OCI-M1 (cell line): ENCODE measurements at regions not wholly inside any gene's neighbourhood (a gene's known extent, or its start where the extent isn't known, plus 50 kb on each side); places are given as distances from the start of the nearest gene placed in this dataset.
"Not testable (repeated sequence)": the region's sequence is repeated elsewhere in the genome, so short reads cannot be mapped to it uniquely, and the experiment has no call there.

Experiments used
- DNase-seq: peaks from one replicate; lab custom pipeline; 2025; lab: John Stamatoyannopoulos, UW

DNA sequence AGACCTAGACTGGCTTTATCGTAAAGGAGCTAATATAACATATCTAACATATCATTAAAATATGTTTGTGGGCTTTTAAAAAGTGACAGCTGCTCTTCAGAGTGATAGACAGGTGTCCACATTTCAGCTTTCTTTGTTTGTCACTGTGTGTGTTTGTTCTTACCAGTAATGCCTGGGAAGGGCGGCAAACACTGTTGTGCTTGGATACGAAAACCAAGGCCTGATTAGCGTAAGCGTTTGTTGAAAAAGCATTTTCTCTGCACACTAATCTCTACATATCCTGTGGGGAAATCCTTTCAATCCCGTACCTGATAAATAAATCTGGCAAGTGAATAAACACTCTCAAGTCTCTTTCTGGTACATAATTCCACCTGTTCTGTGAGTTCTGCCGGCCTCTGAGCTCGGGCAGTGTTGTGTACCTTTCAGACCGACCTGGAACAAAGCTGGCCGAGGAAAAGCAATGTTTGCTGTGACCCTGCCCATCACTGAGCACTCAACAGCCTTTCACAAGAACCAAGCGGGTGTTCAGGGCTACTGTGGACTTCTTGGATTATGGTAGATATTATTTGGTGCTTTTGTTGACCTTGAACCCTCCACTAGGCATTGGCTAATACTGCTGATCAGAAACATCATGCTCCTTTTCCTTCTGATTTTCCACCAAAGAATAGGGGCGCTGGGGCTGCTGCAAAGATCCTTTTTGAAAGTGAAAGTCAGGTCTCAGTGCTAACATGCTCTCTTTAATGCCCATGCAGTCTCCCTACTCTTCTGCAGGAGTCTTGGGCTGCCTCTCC lies 100.4 kb downstream of the CD83 start:
- peak; percentile 16 for DNase-seq

DNA sequence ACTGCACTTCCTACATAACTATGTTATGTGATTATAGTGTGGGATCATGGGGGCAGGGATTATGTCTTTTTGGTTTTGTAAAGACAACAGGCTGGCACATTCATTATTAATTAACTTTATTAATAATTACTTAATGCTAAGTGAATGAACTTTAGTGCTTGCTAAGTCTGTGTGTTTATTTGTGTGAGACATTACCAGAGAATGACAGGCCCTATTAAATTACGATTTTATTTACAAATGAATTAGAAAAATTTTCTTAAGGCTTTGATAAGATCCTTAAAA lies 100.9 kb downstream of the CD83 start:
- no peak for DNase-seq

DNA sequence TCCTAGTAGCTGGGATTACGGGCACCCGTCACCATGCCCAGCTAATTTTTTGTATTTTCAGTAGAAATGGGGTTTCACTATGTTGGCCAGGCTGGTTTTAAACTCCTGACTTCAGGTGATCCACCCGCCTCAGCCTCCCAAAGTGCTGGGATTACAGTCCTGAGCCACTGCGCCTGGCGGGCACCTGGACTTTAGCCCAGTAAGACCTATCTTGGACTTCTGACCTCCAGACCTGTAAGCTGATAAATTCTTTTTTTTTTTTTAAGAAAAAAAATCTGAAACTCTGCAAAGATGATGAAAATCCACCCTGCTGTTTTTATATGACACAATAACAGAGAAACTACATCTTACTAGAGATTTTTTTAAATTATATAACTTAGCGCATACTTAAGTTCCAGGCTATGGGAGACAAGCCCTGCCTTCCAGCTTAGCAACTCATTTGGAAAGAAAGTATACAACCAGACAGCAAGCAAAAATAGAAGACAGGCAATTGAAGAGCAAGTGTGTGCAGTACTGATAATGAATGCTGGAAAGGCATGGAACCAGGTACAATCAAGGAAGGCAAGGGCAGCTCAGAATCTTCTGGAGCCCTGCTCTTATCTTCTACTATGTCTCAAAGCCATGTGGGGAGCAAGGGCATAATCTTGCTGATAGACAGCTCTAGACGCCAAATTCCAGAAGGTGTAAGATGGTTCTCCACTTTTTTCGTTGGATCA lies 104.2 kb downstream of the CD83 start:
- no peak for DNase-seq

DNA sequence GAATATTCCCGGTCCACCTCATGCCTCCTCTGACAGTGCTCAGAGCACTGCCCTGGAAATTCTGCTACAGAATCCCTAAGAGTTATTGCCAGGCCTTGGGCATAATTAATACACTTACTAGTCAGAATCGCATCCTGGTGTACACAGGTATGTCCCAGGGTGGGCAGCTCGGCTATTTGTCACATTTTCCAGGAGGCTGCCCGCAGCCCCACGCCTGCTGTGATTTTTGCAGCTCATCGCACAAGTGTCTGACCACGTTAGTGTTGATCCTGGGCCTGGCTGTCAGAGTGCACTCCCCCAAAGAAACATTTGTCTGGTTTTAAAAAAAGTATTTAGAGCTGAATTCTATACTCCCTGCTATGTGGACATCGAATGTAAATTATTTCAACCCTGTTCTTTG lies 105.4 kb downstream of the CD83 start:
- DNase-seq: no peak

DNA sequence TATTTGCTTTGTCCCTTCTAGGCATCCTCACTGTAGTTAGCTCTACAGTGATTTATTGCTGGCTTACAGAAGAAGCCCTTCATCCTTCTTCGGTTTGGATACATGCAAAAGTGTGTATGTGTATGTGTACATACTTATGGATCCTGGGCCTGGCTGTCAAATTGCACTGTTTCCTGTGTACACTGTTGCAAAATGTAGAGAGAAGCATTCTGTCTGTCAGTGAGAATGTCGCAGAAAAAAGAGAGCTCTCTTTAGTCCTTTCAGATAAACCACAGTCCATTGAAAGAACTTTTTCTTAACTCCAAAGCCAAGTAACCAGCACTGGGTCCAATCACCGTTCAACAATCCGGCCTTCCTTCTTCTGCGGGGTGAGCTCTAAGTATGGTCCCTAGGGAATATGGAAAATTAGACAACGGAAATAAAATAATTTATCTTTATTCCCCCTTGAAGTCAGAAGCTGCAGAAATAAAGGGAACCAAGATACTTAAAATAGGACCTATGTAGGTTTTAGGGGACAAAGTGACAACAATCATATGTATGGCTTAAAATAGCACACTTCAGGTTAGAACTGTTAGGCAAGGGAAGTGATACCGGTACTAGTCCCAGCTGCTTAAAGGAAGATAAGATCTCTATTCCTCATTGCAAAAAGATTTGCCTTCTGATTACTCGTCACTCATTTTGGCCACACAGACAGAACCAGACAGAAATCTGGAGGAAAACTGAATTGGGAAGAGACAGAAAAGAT lies 107.0 kb downstream of the CD83 start:
- no peak for DNase-seq

DNA sequence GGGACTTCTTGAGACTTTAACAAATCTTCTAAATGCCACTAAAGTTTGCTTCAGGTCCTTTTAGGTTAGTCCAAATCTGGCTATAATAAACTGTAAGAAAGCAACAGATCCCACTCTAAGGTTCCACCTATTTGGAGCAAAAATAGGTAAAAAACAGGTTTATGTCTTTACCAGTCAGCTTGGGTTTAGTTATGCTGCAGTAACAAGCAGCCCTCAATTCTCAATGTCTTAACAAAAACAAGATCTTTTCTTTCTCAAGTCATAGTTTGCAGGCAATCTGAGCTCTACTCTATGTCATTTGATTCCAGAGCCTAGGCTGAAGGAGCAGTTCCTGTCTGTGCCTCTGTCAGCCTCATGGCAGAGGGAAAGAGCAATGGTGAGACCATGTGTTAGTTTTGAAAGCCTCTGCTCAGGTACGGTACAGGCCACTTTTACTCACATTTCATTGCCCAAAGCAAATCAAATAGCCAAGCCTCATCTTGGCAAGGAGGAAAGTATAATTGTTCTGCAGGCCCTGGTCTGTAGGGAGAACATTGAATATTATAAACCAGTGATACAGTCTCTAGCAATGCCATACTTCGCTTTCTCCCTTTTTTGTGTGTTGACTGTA lies 108.6 kb downstream of the CD83 start:
- DNase-seq: no peak

DNA sequence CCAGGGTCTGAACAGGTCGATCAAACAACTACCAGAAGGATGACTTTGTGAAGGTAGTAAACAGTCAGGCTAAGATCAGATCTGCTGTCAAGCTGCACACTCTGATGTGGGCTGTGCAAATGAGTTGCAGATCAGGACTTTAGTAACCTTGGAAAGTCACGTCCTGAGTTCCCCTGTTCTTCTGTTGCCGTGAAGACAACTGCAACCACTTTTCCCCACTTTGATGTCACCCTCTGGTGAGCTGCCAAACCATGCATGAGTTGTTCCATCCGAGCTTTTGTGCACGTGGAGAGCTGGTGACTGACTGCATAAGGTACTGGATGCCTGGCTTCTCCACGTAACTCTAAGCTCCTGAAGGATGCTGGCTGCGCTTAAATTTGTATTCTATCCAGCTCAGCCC lies 111.0 kb downstream of the CD83 start:
- DNase-seq: no peak

DNA sequence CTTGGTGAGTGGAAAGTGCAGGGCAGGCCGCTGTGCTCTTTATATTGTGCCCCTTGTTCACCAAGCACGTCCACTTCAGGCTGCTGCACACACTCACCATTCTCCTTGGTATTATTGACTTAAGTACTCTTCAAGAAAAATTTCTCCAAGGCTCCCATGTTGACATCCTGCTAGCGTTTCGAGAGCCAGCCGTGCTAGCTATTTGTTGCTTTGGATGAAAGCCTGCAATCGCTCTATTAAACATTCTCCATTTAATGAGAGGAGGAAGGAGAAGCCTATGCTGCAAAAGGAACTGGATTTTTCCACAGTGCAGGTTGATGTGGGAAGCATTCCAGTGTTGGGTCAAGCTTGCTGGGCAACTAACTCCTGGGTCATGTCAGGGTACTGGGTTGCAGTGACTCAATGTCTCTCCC lies 113.5 kb downstream of the CD83 start:
- no peak for DNase-seq

DNA sequence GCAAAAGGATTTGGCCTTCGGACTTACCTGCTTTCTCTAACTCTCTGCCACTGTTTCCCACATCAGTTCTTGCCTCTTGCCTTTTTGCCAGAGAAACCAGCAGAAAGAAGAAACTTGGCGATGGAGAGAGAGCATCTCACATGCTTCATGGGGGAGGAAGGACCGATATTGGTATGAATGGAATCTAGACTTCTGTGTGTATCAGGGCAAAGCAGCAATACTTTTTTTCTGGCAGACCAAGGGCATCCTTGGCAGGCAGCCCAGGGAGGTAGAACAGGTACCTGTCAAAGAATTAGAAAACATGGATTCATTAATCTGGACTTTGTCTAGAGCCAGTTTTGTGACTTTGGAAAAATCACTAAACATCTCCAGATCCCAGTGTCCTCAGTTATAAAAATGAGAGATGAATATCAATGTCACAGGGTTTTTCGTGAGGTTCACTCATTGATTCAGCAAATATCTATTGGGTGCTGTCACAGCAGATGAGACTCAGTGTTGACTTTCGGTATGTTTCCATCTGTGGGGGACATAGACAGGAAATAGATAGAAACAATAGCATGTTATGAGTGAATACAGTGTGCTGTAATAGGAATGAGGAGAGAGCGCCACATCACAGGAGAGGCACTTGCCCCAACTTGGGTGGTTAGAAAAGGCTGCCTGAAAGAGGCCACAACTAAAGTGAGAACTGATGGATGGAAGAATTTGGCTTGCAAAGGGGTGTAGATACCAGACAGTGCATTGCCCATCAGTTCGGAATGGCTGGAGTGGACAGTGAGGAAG lies 114.1 kb downstream of the CD83 start:
- DNase-seq: no peak

DNA sequence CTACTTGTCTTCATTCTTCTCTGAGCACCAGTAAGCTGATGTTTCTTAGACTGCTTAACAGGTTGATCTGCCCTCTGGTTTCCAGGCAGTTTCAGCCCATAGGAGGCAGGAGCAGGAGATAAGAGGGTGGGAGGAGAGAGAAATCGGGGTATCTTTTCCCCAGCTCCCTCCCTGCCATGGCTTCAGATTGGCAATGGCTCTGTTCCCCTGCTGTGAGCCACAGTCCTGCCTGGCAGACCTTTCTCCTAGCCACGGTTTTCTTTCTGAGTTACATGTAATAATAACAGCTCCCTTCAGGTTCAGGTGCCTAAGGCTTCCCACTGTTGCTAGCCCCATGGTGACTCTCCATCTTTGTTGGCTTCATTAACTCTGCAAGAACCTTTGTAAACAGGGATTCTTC lies 115.3 kb downstream of the CD83 start:
- no peak for DNase-seq

DNA sequence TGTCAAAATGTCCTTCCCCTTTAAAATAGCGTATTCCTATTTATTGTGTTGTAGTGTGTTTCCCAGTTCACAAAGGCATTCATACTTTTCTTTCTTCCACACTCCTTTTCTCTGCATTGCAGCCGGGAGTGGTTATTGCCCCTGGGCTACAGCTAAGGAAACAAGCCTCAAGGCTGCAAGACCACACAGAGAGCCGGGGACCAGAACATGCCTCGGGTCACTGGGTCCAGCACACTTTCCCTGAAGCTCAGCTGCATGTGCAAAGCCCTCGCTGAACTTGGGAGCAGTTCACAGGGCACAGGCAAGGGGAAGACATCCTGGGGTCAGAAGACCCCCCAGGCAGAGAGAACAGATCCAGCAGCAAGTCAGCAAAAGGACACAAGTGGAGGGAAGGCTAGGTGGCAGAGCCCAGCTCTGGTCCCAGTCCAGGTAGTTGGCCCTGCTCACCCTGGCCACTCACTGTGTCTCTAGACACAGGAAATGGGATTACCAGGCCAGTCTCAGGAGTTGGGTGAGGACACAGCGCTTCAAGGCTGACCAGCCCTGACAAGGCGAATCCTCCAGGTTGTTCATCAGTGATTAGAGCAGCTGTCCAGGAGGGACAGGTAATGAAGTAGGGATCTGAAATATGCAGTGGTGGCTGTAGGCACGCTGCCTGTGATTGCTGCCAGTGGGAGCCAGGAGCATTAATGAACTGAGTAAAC lies 118.2 kb downstream of the CD83 start:
- no peak for DNase-seq

DNA sequence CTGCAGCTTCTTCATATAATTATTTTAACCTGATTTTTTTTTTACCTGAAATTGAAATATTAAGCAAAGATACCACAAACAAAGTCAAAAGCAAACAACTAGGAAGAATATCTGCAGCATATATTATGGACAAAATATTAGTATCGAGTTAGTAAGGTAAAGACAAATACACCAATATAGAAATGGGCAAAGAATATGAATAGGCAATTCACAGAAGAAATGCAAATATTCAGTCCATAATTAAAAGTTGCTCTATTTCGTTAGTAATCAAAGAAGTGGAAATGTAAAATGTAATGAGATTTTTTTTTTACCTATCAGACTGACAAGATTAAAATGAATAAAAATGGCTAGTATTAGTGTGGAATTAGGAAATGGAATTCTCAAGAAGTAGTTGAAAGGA lies 121.5 kb downstream of the CD83 start:
- DNase-seq: no peak

DNA sequence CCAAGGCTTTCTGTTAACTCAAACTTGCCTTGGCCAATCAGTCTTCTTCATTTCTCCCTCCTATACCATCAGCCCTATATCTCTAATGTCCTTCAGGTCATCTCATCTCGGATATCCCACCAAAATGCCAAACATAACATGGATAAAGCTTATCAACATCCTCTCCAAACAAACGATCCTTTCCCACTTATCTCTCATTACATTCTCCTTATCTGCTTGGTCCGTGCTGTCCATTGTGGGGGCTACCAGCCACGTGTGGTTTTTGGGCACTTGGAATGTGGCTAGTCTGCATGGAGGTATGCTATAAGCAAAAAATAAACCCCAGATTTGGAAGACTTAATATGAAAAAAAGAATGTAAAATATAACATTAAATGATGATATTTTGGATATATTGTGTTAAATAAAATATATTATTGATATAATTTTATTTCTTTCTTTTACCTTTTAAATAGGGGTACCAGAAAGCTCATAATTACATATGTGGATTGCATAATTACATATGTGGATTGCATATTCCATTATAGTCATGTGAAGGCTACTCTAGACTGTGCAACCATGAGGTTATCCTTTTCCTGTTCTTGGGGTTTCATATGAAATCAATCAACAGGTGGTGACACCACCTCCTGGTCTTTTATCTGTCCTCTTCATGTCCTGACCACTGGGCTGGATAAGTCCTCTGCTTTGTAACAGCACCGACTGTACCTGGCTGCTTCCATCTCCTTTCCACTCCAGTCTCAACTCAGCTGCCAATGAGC lies 123.0 kb downstream of the CD83 start:
- DNase-seq: peak; percentile 42

DNA sequence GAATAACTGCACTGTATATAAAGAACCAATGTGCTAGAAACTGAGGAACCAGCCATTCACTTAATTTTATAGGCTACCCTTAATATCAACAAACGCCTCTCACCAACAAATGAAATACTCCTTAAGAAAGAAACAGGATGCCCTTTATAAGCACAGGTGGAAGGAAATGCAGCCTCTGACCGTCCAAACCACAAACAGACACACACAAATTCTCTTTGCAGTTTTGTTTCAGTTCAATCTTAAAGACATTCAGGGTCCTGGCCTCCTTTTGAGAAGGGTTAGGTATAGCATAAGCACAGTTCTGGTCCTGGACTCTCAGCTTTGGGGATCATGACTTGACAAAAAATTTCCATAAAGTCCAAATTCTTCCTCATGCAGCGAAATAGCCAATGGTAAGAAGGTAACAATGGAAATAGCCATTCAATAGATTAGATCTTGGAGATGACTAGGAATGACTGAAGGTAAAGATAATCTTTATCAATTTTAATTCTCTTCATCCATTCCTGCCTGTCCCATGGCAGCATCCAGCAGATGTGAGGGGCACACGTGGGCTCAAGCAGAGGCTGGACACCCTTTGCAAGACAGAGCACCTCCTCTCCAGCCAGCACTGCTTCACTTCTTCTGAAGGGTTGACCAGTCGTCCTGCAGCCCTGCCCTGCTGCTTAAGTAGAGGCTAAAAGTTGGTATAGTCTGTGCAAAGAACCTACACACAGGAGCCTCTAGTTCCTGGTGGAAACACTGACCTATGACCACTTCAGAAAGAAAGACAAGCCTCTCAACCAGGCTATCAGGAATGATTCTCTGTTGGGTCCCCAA lies 123.9 kb downstream of the CD83 start:
- DNase-seq: no peak

DNA sequence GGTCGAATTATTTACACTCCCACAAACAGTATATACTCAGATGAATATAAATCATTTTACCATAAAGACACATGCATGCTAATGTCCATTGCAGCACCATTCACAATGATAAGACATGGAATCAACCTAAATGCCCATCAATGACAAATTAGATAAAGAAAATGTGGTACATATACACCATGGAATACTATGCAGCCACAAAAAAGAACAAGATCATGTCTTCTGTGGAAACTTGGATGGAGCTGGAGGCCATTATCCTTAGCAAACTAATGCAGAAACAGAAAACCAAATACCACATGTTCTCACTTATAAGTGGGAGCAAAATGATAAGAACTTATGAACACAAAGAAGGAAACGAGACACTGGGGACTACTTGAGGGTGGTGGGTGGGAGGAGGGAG lies 125.3 kb downstream of the CD83 start:
- not testable (repeated sequence) for DNase-seq

DNA sequence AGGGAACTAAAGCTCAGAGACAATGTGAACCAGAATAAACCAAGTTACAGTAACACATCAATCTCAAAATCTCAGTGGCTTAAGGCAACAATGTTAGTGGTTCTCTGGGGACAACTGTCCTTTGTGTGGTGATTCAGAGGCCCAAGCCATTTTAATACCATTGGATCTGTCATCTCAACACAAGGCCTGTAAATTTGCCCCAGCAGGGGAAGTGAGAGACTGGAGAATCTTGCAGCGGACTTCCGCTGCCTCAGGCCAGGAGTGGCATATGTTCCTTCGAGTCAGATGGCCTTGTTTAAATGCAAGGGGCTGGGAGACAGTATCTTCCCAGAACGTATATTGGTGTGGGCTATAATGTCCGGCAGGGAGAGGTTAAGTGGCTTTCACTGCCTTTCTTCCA lies 126.0 kb downstream of the CD83 start:
- no peak for DNase-seq

DNA sequence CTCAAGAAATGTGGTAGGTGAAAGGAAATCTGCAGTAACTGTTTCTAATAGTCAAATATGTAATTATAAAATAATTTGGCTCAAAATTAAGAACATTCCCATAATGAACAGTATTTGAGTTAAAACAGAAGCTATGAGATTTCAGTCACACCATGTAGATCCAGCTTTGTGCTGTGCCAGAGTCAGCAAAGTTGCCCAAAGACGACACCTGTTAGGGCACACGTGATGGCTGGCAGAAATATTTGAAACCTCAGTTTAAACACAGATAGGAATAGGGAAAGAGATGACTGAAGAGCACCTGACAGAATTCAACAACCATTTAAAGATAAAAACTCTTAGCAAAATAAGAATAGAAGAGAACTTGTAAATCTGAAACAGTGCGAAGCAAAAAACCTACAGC lies 129.3 kb downstream of the CD83 start:
- DNase-seq: no peak

DNA sequence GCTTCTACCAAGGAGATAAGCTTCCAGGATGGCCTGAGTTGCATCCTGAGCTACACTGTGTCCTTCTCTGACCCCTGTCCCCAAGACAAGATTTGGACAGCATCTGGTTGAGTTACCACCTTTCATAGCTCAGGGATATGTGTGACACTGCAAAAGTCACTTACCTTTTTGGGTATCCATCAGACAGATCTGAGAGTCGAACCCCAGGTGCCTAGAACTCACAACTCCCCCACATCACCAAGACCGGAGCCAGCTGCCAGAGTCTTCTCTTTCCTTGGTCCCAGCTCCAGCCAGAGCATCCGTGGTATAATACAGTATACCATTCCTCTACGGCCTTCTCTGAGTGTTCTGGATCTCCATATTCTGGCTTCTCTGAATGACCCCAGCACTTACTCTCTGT lies 133.0 kb downstream of the CD83 start:
- no peak for DNase-seq

DNA sequence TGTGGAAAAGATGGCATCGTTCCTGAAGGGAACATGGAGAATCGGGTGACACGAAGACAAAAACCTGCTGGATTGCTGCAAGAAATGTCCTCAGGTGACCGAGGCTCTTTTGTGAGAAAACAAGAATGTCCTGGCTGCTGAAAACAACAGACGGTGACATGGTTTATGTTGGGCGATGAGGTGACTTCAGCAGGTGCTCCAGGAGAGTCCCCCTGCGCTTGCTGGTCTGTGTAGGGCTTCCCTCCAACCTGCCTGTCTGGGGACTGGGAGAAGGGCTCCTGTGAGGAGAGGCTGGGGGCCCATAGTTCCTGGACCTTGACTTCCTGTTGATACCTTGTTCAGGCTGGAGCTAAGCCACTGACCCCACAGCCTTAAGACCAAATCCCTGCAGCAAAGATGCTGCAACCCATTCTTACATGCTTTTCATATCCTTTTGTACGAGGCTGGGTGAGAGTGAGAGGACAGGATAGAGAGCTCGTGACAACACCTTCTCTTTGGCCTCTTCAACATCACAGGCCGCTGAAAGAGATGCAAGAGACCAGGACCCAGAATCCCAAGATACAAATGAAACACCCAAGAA lies 134.8 kb downstream of the CD83 start:
- DNase-seq: no peak
